H1 (cell line): ENCODE measurements at regions not wholly inside any gene's neighbourhood (a gene's known extent, or its start where the extent isn't known, plus 50 kb on each side); places are given as distances from the start of the nearest gene placed in this dataset.

Experiments
- CTCF ChIA-PET: fragments of 300-600 bp; sonication (Branson Sonifier 250); formaldehyde crosslinking; loops from one replicate; lab custom pipeline; 2021; ENCODE audit not compliant: partially characterized antibody; lab: Charles Lee
- POLR2A ChIA-PET: fragments of 300-600 bp; sonication (Branson Sonifier 250); formaldehyde crosslinking; loops from one replicate; lab custom pipeline; 2021; ENCODE audit warnings: inconsistent platforms; ENCODE audit not compliant: partially characterized antibody; lab: Charles Lee
- DNase-seq, 2 experiments: peaks; one replicate each; pipeline versions ENCODE4 v3.0.0 to v3.0.0-alpha.2; 2010 to 2022; ENCODE audit warnings: low spot score in 2 of 2, low read depth in 1 of 2, mixed read lengths in 1 of 2
- FAIRE-seq: peaks from 2 replicates; lab custom pipeline; 2011; peaks lifted over from hg19 to GRCh38; lab: Jason Lieb, UNC
- H2AFZ ChIP-seq: 2 replicates; pipeline ENCODE4 v1.8.1; 2012; ENCODE audit warnings: low read length, inconsistent platforms
- H2AK5ac ChIP-seq: 2 replicates; pipeline ENCODE4 v1.6.1; 2013; ENCODE audit warnings: low read depth, low read length
- H2BK120ac ChIP-seq: replicated peaks from 2 replicates; pipeline ENCODE3; 2013; ENCODE audit warnings: low read depth, low read length, inconsistent platforms
- H2BK12ac ChIP-seq: 2 replicates; pipeline ENCODE4 v1.6.1; 2013; ENCODE audit warnings: low read depth, low read length
- H2BK15ac ChIP-seq: 2 replicates; pipeline ENCODE4 v1.6.1; 2013; ENCODE audit warnings: low read length
- H2BK20ac ChIP-seq: 2 replicates; pipeline ENCODE4 v1.6.1; 2013; ENCODE audit warnings: low read length
- H2BK5ac ChIP-seq: 2 replicates; pipeline ENCODE4 v1.6.1; 2013; ENCODE audit warnings: low read depth, low read length
- H3K14ac ChIP-seq: 2 replicates; pipeline ENCODE4 v1.6.1; 2013; ENCODE audit warnings: inconsistent platforms; ENCODE audit not compliant: insufficient read length
- H3K18ac ChIP-seq: 2 replicates; pipeline ENCODE4 v1.6.1; 2013; ENCODE audit warnings: low read length; ENCODE audit errors: extremely low read depth
- H3K23ac ChIP-seq: 2 replicates; pipeline ENCODE4 v1.6.1; 2013; ENCODE audit warnings: inconsistent platforms; ENCODE audit not compliant: insufficient read length
- H3K23me2 ChIP-seq: 2 replicates; pipeline ENCODE4 v1.6.1; 2013; ENCODE audit warnings: low read depth, low read length
- H3K27ac ChIP-seq: 2 replicates; pipeline ENCODE4 v1.6.1; 2011; ENCODE audit warnings: low read depth, low read length, inconsistent platforms
- H3K27me3 ChIP-seq, 4 experiments: replicated peaks in 1 of 4; 1 replicate in 1 of 4; 2 replicates in 3 of 4; pipeline versions ENCODE4 v1.6.1 to v1.8.1; 2011 to 2013; ENCODE audit warnings: low read length in 3 of 4, mild to moderate bottlenecking in 3 of 4, inconsistent platforms in 2 of 4, mixed read lengths in 2 of 4, moderate library complexity in 1 of 4; ENCODE audit not compliant: control insufficient read depth in 3 of 4, insufficient read depth in 3 of 4; ENCODE audit errors: extremely low read depth in 1 of 4
- H3K36me3 ChIP-seq, 4 experiments: 2 replicates each; pipeline versions ENCODE4 v1.6.1 to v1.8.1; 2011 to 2013; ENCODE audit warnings: mild to moderate bottlenecking in 4 of 4, low read length in 3 of 4, moderate library complexity in 2 of 4, control low read depth in 1 of 4, inconsistent platforms in 1 of 4; ENCODE audit not compliant: insufficient read depth in 4 of 4, control insufficient read depth in 2 of 4
- H3K4ac ChIP-seq: replicated peaks from 2 replicates; pipeline ENCODE3; 2013; ENCODE audit warnings: low read length, low read depth, mixed read lengths, inconsistent platforms; ENCODE audit not compliant: insufficient read length
- H3K4me1 ChIP-seq, 4 experiments: replicated peaks in 1 of 4; 1 replicate in 1 of 4; 2 replicates in 3 of 4; pipeline versions ENCODE4 v1.6.1 to v1.8.1; 2011 to 2013; ENCODE audit warnings: low read length in 3 of 4, inconsistent platforms in 2 of 4, mixed read lengths in 1 of 4; ENCODE audit not compliant: insufficient read depth in 4 of 4, control insufficient read depth in 3 of 4
- H3K4me2 ChIP-seq, 2 experiments: 2 replicates each; pipeline versions ENCODE4 v1.6.1 to v1.8.1; 2011 to 2013; ENCODE audit warnings: low read depth in 2 of 2, low read length in 2 of 2, control low read depth in 1 of 2, inconsistent platforms in 1 of 2, mild to moderate bottlenecking in 1 of 2; ENCODE audit not compliant: insufficient read depth in 1 of 2
- H3K4me3 ChIP-seq, 4 experiments: fragments of 200-600, 300-600 bp in 1 of 4; sonication (generic), shearing (Covaris generic), sonication (Bioruptor Twin) in 1 of 4; 2 replicates each; pipeline versions ENCODE4 v1.5.1 to v1.8.1; 2011 to 2016; ENCODE audit warnings: low read length in 4 of 4, low read depth in 3 of 4, control low read depth in 2 of 4, inconsistent platforms in 2 of 4, mild to moderate bottlenecking in 2 of 4, mixed read lengths in 1 of 4, moderate library complexity in 1 of 4; ENCODE audit not compliant: insufficient read depth in 2 of 4; ENCODE audit errors: extremely low read depth in 1 of 4
- H3K56ac ChIP-seq: replicated peaks from 2 replicates; pipeline ENCODE3; 2013; ENCODE audit warnings: low read depth, mild to moderate bottlenecking, mixed read lengths, low read length, inconsistent platforms; ENCODE audit not compliant: insufficient read length
- H3K79me1 ChIP-seq: 2 replicates; pipeline ENCODE4 v1.6.1; 2013; ENCODE audit warnings: low read depth, low read length, control low read depth
- H3K79me2 ChIP-seq, 2 experiments: 2 replicates each; pipeline versions ENCODE4 v1.6.1 to v1.8.1; 2012 to 2013; ENCODE audit warnings: low read length in 2 of 2, mild to moderate bottlenecking in 2 of 2, inconsistent platforms in 1 of 2; ENCODE audit not compliant: insufficient read depth in 2 of 2, control insufficient read depth in 1 of 2
- H3K9ac ChIP-seq, 4 experiments: replicated peaks in 1 of 4; 1 replicate in 1 of 4; 2 replicates in 3 of 4; pipeline versions ENCODE4 v1.6.1 to v1.8.1; 2011 to 2013; ENCODE audit warnings: low read depth in 3 of 4, low read length in 3 of 4, control low read depth in 2 of 4, mild to moderate bottlenecking in 2 of 4, moderate library complexity in 2 of 4, inconsistent platforms in 1 of 4; ENCODE audit errors: extremely low read depth in 1 of 4
- H3K9me3 ChIP-seq, 2 experiments: 2 replicates each; pipeline versions ENCODE4 v1.6.1 to v1.8.1; 2012 to 2013; ENCODE audit warnings: mild to moderate bottlenecking in 2 of 2, moderate library complexity in 2 of 2, control low read depth in 1 of 2, inconsistent platforms in 1 of 2, low read depth in 1 of 2, low read length in 1 of 2, mixed read lengths in 1 of 2; ENCODE audit not compliant: insufficient read depth in 2 of 2
- H4K20me1 ChIP-seq, 2 experiments: replicated peaks in 1 of 2; 2 replicates each; pipeline versions ENCODE3 to v1.8.1; 2011 to 2013; ENCODE audit warnings: inconsistent platforms in 2 of 2, low read length in 2 of 2, mild to moderate bottlenecking in 1 of 2; ENCODE audit not compliant: insufficient read depth in 2 of 2, control insufficient read depth in 1 of 2
- H4K5ac ChIP-seq: 2 replicates; pipeline ENCODE4 v1.6.1; 2013; ENCODE audit warnings: low read length, low read depth, mixed read lengths, inconsistent platforms; ENCODE audit not compliant: insufficient read length
- H4K8ac ChIP-seq: 2 replicates; pipeline ENCODE4 v1.8.0; 2013; ENCODE audit warnings: mild to moderate bottlenecking, moderate library complexity, low read length, inconsistent platforms; ENCODE audit not compliant: insufficient read depth; ENCODE audit errors: extremely low read depth
- H4K91ac ChIP-seq: replicated peaks from 2 replicates; pipeline ENCODE3; 2013; ENCODE audit warnings: low read length, mixed read lengths, inconsistent platforms; ENCODE audit not compliant: insufficient read length
- ATF2 ChIP-seq: IDR thresholded peaks from 2 replicates; pipeline ENCODE4 v1.6.1; 2012; ENCODE audit warnings: low read length, inconsistent platforms
- CBX5 ChIP-seq: fragments of 300-800, 300-1000 bp; sonication (generic); IDR thresholded peaks from 2 replicates; pipeline ENCODE4 v1.7.1; 2016; ENCODE audit warnings: antibody characterized with exemption, low read length, low read depth
- HDAC2 ChIP-seq, 2 experiments: fragments of 300-600 bp in 1 of 2; sonication (generic) in 1 of 2; IDR thresholded peaks; 2 replicates each; pipeline ENCODE4 v1.6.1; 2011 to 2012; ENCODE audit warnings: low read depth in 2 of 2, low read length in 2 of 2, mild to moderate bottlenecking in 2 of 2, moderate library complexity in 2 of 2, borderline replicate concordance in 1 of 2, inconsistent platforms in 1 of 2
- KDM1A ChIP-seq: fragments of 200-600, 300-600 bp; sonication (generic); IDR thresholded peaks from 2 replicates; pipeline ENCODE4 v1.7.1; 2016; ENCODE audit warnings: mild to moderate bottlenecking, low read length, borderline replicate concordance
- SP2 ChIP-seq: IDR thresholded peaks from 2 replicates; pipeline ENCODE4 v1.6.1; 2012; ENCODE audit warnings: mild to moderate bottlenecking, low read length, inconsistent platforms
- SRF ChIP-seq: IDR thresholded peaks from 2 replicates; pipeline ENCODE4 v1.6.1; 2011; ENCODE audit warnings: mild to moderate bottlenecking, low read depth, low read length, moderate library complexity
- TAF7 ChIP-seq: optimal IDR thresholded peaks from 2 replicates; pipeline ENCODE3; 2011; ENCODE audit warnings: low read depth, mild to moderate bottlenecking, inconsistent platforms, low read length, moderate library complexity, borderline replicate concordance
- ZNF274 ChIP-seq: IDR thresholded peaks from 2 replicates; pipeline ENCODE4 v1.7.0; 2012; ENCODE audit warnings: low read length, borderline replicate concordance; ENCODE audit errors: extremely low read depth
- WGBS, 2 experiments: shearing (Covaris generic) in 1 of 2; methylation state at CpG; one replicate each; pipeline versions ENCODE4 v1.1.6 to v1.1.7; 2013 to 2015; ENCODE audit warnings: low lambda C conversion rate in 2 of 2, mixed read lengths in 2 of 2, inconsistent platforms in 1 of 2, low coverage in 1 of 2, missing lambda C conversion rate in 1 of 2; ENCODE audit not compliant: insufficient replicate concordance in 2 of 2, insufficient coverage in 1 of 2, insufficient read length in 1 of 2; ENCODE audit errors: extremely low coverage in 1 of 2, missing lambda C conversion rate in 1 of 2; 5-methylcytosine and 5-hydroxymethylcytosine counted together

- 89% methylated on average over 8 of the region's 8 CpGs; no CpG with 5 or more reads in 1 of the 2 experiments for WGBS, 2 experiments
Observed at GRCh38 chr14:95415993-95416392, 96.3 kb upstream of the CLMN start.

More at GRCh38 chr14:95415993-95416392, 96.3 kb upstream of the CLMN start:
- no peak overlapping the region for H3K4me3 ChIP-seq
- H3K79me1 ChIP-seq, result no peaks in the 10 kb centered on the region
- H3K23me2 ChIP-seq, result peaks cover 3% of the 10 kb centered on the region; the same call in 1 of the 2 replicates
- no peaks in the 10 kb centered on the region for H3K36me3 ChIP-seq
- no peak overlapping the region for H3K27ac ChIP-seq
- H2BK12ac ChIP-seq, result no peak overlapping the region
- H2BK120ac ChIP-seq, result no peak overlapping the region
- no peak overlapping the region for H2AFZ ChIP-seq
- H4K91ac ChIP-seq, result no peak overlapping the region
- no peaks in the 10 kb centered on the region for H4K20me1 ChIP-seq
- H3K4me1 ChIP-seq, result peaks cover 0 to 4% (median 2%) of the 10 kb centered on the region in 4 experiments; a peak in 2 of 7 replicates
- no peak overlapping the region for H4K8ac ChIP-seq
- no peaks in the 10 kb centered on the region; a peak in 2 of 7 replicates for H3K27me3 ChIP-seq
- DNase-seq (no peak), FAIRE-seq (no peak)
- no peak overlapping the region for H3K14ac ChIP-seq
- no peak overlapping the region for H3K56ac ChIP-seq
- TF ChIP-seq KDM1A (no peak), ZNF274 (no peak), CBX5 (no peak), TAF7 (no peak), ATF2 (no peak), HDAC2 (IDR thresholded peaks at IDR 0.05; ENCODE audit: borderline replicate concordance in 1 of 2, low read depth in 2 of 2, low read length in 2 of 2) (no peak), SP2 (no peak), SRF (no peak)
- H3K9me3 ChIP-seq, result 0 out of 4 replicates have a peak, but pooled peaks cover 0 to 4% of the 10 kb centered on the region in 2 experiments
- H3K18ac ChIP-seq, result no peak overlapping the region
- H2BK20ac ChIP-seq, result no peak overlapping the region
- no peak overlapping the region for H3K23ac ChIP-seq
- H3K4me2 ChIP-seq, result no peak overlapping the region
- H4K5ac ChIP-seq, result no peak overlapping the region
- H3K79me2 ChIP-seq, result no peaks in the 10 kb centered on the region
- H2BK5ac ChIP-seq, result no peak overlapping the region
- CTCF ChIA-PET, result interaction anchor here (0.7 to 4.0 kb wide), 8 partner anchors 12 to 791 kb away, joined by 3 to 25 read pairs (median 5); no protein-coding TSS in a partner anchor
- H2BK15ac ChIP-seq, result no peak overlapping the region
- POLR2A ChIA-PET, result interaction anchor here (1.8 kb wide), 1 partner anchor 13 kb away, joined by 4 read pairs; no protein-coding TSS in a partner anchor
- H3K4ac ChIP-seq, result no peak overlapping the region
- H3K9ac ChIP-seq, result no peak overlapping the region
- no peak overlapping the region for H2AK5ac ChIP-seq
